ENCODE measurements at regions not wholly inside any gene's neighbourhood (a gene's known extent, or its start where the extent isn't known, plus 50 kb on each side); places are given as distances from the start of the nearest gene placed in this dataset.

- TF ChIP-seq, protein P1, sequence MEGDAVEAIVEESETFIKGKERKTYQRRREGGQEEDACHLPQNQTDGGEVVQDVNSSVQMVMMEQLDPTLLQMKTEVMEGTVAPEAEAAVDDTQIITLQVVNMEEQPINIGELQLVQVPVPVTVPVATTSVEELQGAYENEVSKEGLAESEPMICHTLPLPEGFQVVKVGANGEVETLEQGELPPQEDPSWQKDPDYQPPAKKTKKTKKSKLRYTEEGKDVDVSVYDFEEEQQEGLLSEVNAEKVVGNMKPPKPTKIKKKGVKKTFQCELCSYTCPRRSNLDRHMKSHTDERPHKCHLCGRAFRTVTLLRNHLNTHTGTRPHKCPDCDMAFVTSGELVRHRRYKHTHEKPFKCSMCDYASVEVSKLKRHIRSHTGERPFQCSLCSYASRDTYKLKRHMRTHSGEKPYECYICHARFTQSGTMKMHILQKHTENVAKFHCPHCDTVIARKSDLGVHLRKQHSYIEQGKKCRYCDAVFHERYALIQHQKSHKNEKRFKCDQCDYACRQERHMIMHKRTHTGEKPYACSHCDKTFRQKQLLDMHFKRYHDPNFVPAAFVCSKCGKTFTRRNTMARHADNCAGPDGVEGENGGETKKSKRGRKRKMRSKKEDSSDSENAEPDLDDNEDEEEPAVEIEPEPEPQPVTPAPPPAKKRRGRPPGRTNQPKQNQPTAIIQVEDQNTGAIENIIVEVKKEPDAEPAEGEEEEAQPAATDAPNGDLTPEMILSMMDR (IDR thresholded peaks at IDR 0.05), result no peak
- no peak for TF ChIP-seq POLR2A (IDR thresholded peaks at IDR 0.05)
Measured at GRCh38 chr2:47661310-47661709, 90.5 kb upstream of the KCNK12 start.

Data from testis (tissue), 2 donors.